Stimulated activated CD8-positive, alpha-beta memory T cell treated with anti-CD3 and anti-CD28 coated beads, Interleukin-4, amount 100 ng/mL, for 48 hours (primary cell): ENCODE measurements at regions not wholly inside any gene's neighbourhood (a gene's known extent, or its start where the extent isn't known, plus 50 kb on each side); places are given as distances from the start of the nearest gene placed in this dataset.
"Not testable (repeated sequence)": the region's sequence is repeated elsewhere in the genome, so short reads cannot be mapped to it uniquely, and the experiment has no call there.

ENCODE experiments used
- DNase-seq: peaks from one replicate; pipeline ENCODE4 v3.0.0-alpha.2; 2020

- no peak for DNase-seq
Observed at GRCh38 chr10:28130267-28130666, 131.4 kb upstream of the ODAD2 start.

- DNase-seq = no peak
Observed at GRCh38 chr10:28127881-28128280, 129.0 kb upstream of the ODAD2 start.

GRCh38 chr10:28125701-28126100, 126.8 kb upstream of the ODAD2 start:
- no peak for DNase-seq

GRCh38 chr10:28120795-28121194, 121.9 kb upstream of the ODAD2 start:
- DNase-seq = no peak

GRCh38 chr10:28120043-28120749, 121.3 kb upstream of the ODAD2 start:
- DNase-seq = no peak

GRCh38 chr10:28118985-28119628, 120.2 kb upstream of the ODAD2 start:
- no peak for DNase-seq

- DNase-seq = no peak
Observed at GRCh38 chr10:28113202-28113601, 114.3 kb upstream of the ODAD2 start.

- no peak for DNase-seq
Observed at GRCh38 chr10:28111712-28112111, 112.8 kb upstream of the ODAD2 start.

- DNase-seq = no peak
Observed at GRCh38 chr10:28105561-28105960, 106.7 kb upstream of the ODAD2 start.

GRCh38 chr10:28097633-28098032, 98.8 kb upstream of the ODAD2 start:
- DNase-seq = no peak

- DNase-seq = no peak
Observed at GRCh38 chr10:28095791-28096378, 97.0 kb upstream of the ODAD2 start.

GRCh38 chr10:28094121-28094520, 95.2 kb upstream of the ODAD2 start:
- DNase-seq = no peak

- DNase-seq = no peak
Observed at GRCh38 chr10:28091913-28092312, 93.0 kb upstream of the ODAD2 start.

- DNase-seq = no peak
Observed at GRCh38 chr10:28090506-28090905, 91.6 kb upstream of the ODAD2 start.

GRCh38 chr10:28089467-28089866, 90.6 kb upstream of the ODAD2 start:
- no peak for DNase-seq

- DNase-seq = no peak
Observed at GRCh38 chr10:28087661-28088351, 88.9 kb upstream of the ODAD2 start.

- DNase-seq = not testable (repeated sequence)
Observed at GRCh38 chr10:28085760-28086159, 86.9 kb upstream of the ODAD2 start.

- DNase-seq = no peak
Observed at GRCh38 chr10:28082885-28083284, 84.0 kb upstream of the ODAD2 start.

- no peak for DNase-seq
Observed at GRCh38 chr10:28082316-28082715, 83.4 kb upstream of the ODAD2 start.

- no peak for DNase-seq
Observed at GRCh38 chr10:28077889-28078288, 79.0 kb upstream of the ODAD2 start.

- DNase-seq = no peak
Observed at GRCh38 chr10:28075424-28075823, 76.5 kb upstream of the ODAD2 start.

GRCh38 chr10:28072573-28072972, 73.7 kb upstream of the ODAD2 start:
- no peak for DNase-seq

- no peak for DNase-seq
Observed at GRCh38 chr10:28060031-28060607, 61.2 kb upstream of the ODAD2 start.
